ENCODE measurements at regions not wholly inside any gene's neighbourhood (a gene's known extent, or its start where the extent isn't known, plus 50 kb on each side); places are given as distances from the start of the nearest gene placed in this dataset.

DNA sequence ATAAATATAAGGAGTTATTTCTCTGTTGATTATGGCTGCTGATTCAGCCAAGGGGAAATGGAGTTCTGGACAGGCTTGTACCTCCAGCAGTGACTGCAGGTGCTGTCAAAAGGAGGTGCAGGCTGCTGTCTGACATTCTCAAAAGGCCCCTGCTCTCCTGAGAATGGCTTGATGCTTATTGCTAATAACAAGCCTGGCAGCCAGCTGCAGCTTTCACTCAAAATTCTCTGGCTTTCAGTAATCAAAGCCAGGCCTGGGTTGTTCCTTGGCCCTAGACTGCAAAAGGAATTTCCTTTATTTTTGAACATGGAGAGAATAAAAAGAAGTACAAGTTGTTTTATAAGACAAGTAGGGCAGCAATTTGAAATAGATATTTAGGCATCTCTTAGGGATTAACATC is 575.9 kb downstream of the MID1IP1 start:
- TF ChIP-seq TAF1 (IDR thresholded peaks at IDR 0.05; ENCODE audit: low read depth) (no peak), EZH2 (IDR thresholded peaks at IDR 0.05; ENCODE audit: borderline replicate concordance, insufficient read depth, low read length, poor library complexity, severe bottlenecking) (no peak), POLR2AphosphoS5 (IDR thresholded peaks at IDR 0.05) (no peak), EP300 (conservative IDR thresholded peaks at IDR 0.05; ENCODE audit: poor library complexity, severe bottlenecking) (no peak), RAD21 (conservative IDR thresholded peaks at IDR 0.05) (no peak), SMC3 (conservative IDR thresholded peaks at IDR 0.05; ENCODE audit: poor library complexity) (no peak), MXI1 (conservative IDR thresholded peaks at IDR 0.05; ENCODE audit: poor library complexity, severe bottlenecking) (no peak)
- TF ChIP-seq, protein P1, sequence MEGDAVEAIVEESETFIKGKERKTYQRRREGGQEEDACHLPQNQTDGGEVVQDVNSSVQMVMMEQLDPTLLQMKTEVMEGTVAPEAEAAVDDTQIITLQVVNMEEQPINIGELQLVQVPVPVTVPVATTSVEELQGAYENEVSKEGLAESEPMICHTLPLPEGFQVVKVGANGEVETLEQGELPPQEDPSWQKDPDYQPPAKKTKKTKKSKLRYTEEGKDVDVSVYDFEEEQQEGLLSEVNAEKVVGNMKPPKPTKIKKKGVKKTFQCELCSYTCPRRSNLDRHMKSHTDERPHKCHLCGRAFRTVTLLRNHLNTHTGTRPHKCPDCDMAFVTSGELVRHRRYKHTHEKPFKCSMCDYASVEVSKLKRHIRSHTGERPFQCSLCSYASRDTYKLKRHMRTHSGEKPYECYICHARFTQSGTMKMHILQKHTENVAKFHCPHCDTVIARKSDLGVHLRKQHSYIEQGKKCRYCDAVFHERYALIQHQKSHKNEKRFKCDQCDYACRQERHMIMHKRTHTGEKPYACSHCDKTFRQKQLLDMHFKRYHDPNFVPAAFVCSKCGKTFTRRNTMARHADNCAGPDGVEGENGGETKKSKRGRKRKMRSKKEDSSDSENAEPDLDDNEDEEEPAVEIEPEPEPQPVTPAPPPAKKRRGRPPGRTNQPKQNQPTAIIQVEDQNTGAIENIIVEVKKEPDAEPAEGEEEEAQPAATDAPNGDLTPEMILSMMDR (IDR thresholded peaks at IDR 0.05; ENCODE audit: poor library complexity, severe bottlenecking): no peak
- TF ChIP-seq, protein P2, sequence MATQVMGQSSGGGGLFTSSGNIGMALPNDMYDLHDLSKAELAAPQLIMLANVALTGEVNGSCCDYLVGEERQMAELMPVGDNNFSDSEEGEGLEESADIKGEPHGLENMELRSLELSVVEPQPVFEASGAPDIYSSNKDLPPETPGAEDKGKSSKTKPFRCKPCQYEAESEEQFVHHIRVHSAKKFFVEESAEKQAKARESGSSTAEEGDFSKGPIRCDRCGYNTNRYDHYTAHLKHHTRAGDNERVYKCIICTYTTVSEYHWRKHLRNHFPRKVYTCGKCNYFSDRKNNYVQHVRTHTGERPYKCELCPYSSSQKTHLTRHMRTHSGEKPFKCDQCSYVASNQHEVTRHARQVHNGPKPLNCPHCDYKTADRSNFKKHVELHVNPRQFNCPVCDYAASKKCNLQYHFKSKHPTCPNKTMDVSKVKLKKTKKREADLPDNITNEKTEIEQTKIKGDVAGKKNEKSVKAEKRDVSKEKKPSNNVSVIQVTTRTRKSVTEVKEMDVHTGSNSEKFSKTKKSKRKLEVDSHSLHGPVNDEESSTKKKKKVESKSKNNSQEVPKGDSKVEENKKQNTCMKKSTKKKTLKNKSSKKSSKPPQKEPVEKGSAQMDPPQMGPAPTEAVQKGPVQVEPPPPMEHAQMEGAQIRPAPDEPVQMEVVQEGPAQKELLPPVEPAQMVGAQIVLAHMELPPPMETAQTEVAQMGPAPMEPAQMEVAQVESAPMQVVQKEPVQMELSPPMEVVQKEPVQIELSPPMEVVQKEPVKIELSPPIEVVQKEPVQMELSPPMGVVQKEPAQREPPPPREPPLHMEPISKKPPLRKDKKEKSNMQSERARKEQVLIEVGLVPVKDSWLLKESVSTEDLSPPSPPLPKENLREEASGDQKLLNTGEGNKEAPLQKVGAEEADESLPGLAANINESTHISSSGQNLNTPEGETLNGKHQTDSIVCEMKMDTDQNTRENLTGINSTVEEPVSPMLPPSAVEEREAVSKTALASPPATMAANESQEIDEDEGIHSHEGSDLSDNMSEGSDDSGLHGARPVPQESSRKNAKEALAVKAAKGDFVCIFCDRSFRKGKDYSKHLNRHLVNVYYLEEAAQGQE (IDR thresholded peaks at IDR 0.05; ENCODE audit: borderline replicate concordance): no peak
